HL-60 (cell line): ENCODE measurements at regions not wholly inside any gene's neighbourhood (a gene's known extent, or its start where the extent isn't known, plus 50 kb on each side); places are given as distances from the start of the nearest gene placed in this dataset.

Source experiments
- DNase-seq, 2 experiments: peaks; one replicate each; pipeline ENCODE4 v3.0.0-alpha.2; 2010 to 2020; ENCODE audit warnings: low read depth in 1 of 2, low spot score in 1 of 2
- H3K27ac ChIP-seq: fragments of 250-450 bp; sonication (Bioruptor Pico); replicated peaks from 2 replicates; pipeline ENCODE4 v1.5.1; 2020; ENCODE audit warnings: mild to moderate bottlenecking, moderate library complexity
- H3K27me3 ChIP-seq: fragments of 250-450 bp; sonication (Bioruptor Pico); 2 replicates; pipeline ENCODE4 v1.5.1; 2021; ENCODE audit warnings: mild to moderate bottlenecking, moderate library complexity; ENCODE audit not compliant: insufficient read depth, poor library complexity, severe bottlenecking
- H3K4me3 ChIP-seq: replicated peaks from 2 replicates; pipeline ENCODE4 v1.5.1; 2011; ENCODE audit warnings: mild to moderate bottlenecking, control low read depth, low read length; ENCODE audit not compliant: insufficient read depth
- CTCF ChIP-seq: IDR thresholded peaks from one replicate; pipeline ENCODE4 v1.5.1; 2011; ENCODE audit warnings: low read length, control low read depth, inconsistent platforms; ENCODE audit not compliant: insufficient read depth
- GABPA ChIP-seq: IDR thresholded peaks from 2 replicates; pipeline ENCODE4 v1.6.1; 2012; ENCODE audit warnings: low read depth
- POLR2AphosphoS5 ChIP-seq: IDR thresholded peaks from 2 replicates; pipeline ENCODE4 v1.6.1; 2012; ENCODE audit warnings: low read depth
- REST ChIP-seq: IDR thresholded peaks from 2 replicates; pipeline ENCODE4 v1.6.1; 2012; ENCODE audit warnings: low read depth; ENCODE audit not compliant: insufficient replicate concordance
- SPI1 ChIP-seq: IDR thresholded peaks from 2 replicates; pipeline ENCODE4 v1.6.1; 2012; ENCODE audit warnings: low read depth, mild to moderate bottlenecking, borderline replicate concordance

GRCh38 chr7:53756946-53757345, 721.5 kb downstream of the POM121L12 start:
- Histone ChIP-seq H3K27ac (no peak overlapping the region), H3K4me3 (no peak overlapping the region), H3K27me3 (no peaks in the 10 kb centered on the region)
- TF ChIP-seq CTCF (no peak), REST (no peak), GABPA (no peak), SPI1 (no peak), POLR2AphosphoS5 (no peak)
- DNase-seq, result no peak

- DNase-seq, result no peak
- Histone ChIP-seq H3K4me3 (no peak overlapping the region), H3K27me3 (no peaks in the 10 kb centered on the region)
Measured at GRCh38 chr7:53768186-53768585, 732.8 kb downstream of the POM121L12 start.

GRCh38 chr7:53771701-53772100, 736.3 kb downstream of the POM121L12 start:
- Histone ChIP-seq H3K4me3 (no peak overlapping the region), H3K27me3 (no peaks in the 10 kb centered on the region), H3K27ac (no peak overlapping the region)
- TF ChIP-seq POLR2AphosphoS5 (no peak), CTCF (no peak), REST (no peak), SPI1 (no peak), GABPA (no peak)
- no peak for DNase-seq

More at GRCh38 chr7:53768186-53768585, 732.8 kb downstream of the POM121L12 start:
- no peak overlapping the region for H3K27ac ChIP-seq
- TF ChIP-seq REST (no peak), GABPA (no peak), SPI1 (no peak)

- TF ChIP-seq GABPA, result no peak
- no peak for TF ChIP-seq CTCF
- Histone ChIP-seq H3K4me3 (no peak overlapping the region), H3K27ac (no peak overlapping the region), H3K27me3 (no peaks in the 10 kb centered on the region)
- no peak for DNase-seq
Measured at GRCh38 chr7:53776323-53776722, 740.9 kb downstream of the POM121L12 start.
